ENCODE measurements at regions not wholly inside any gene's neighbourhood (a gene's known extent, or its start where the extent isn't known, plus 50 kb on each side); places are given as distances from the start of the nearest gene placed in this dataset.
A peak's percentile ranks its signal among the peaks of the same experiment; 100 is the strongest.

- no peaks in the 10 kb centered on the region for H4K20me1 ChIP-seq (replicated peaks in 1 of 2; ENCODE audit: control insufficient read depth in 1 of 2, insufficient read depth in 2 of 2, low read length in 2 of 2)
- no peak overlapping the region for H3K4ac ChIP-seq (replicated peaks; ENCODE audit: insufficient read length, low read depth, low read length)
- H2BK12ac ChIP-seq (ENCODE audit: low read depth, low read length): no peak overlapping the region
- H3K14ac ChIP-seq (ENCODE audit: insufficient read length): no peak overlapping the region
- no peak overlapping the region; the same call in 1 of the 2 replicates for H3K18ac ChIP-seq (ENCODE audit: extremely low read depth, low read length)
- no peak overlapping the region for H2AK5ac ChIP-seq (ENCODE audit: low read depth, low read length)
- no peak overlapping the region for H3K23ac ChIP-seq (ENCODE audit: insufficient read length)
- H2BK5ac ChIP-seq (ENCODE audit: low read depth, low read length): no peak overlapping the region
- H4K5ac ChIP-seq (ENCODE audit: insufficient read length, low read depth, low read length): no peak overlapping the region
- H4K91ac ChIP-seq (replicated peaks; ENCODE audit: insufficient read length, low read length): no peak overlapping the region
- no peak for FAIRE-seq
- CTCF ChIA-PET (ENCODE audit: partially characterized antibody): no interaction called here
- no peaks in the 10 kb centered on the region for H3K79me1 ChIP-seq (ENCODE audit: low read depth, low read length)
- no peak overlapping the region for H3K4me3 ChIP-seq (ENCODE audit: extremely low read depth in 1 of 4, insufficient read depth in 2 of 4, low read depth in 3 of 4, low read length in 4 of 4)
- H3K4me2 ChIP-seq (ENCODE audit: insufficient read depth in 1 of 2, low read depth in 2 of 2, low read length in 2 of 2): 0 out of 4 replicates have a peak overlapping the region, but pooled peaks of 1 of the 2 experiments have one; percentile 11
- H3K9ac ChIP-seq (replicated peaks in 1 of 4; ENCODE audit: extremely low read depth in 1 of 4, low read depth in 3 of 4, low read length in 3 of 4): no peak overlapping the region
- no peak overlapping the region for H3K56ac ChIP-seq (replicated peaks; ENCODE audit: insufficient read length, low read depth, low read length)
- DNase-seq (ENCODE audit: low read depth in 1 of 2, low spot score in 2 of 2): no peak
- H3K4me1 ChIP-seq (replicated peaks in 1 of 4; ENCODE audit: control insufficient read depth in 3 of 4, insufficient read depth in 4 of 4, low read length in 3 of 4): no peaks in the 10 kb centered on the region; a peak in 1 of 7 replicates
- no peak overlapping the region for H3K27ac ChIP-seq (ENCODE audit: low read depth, low read length)
- no peaks in the 10 kb centered on the region for H3K23me2 ChIP-seq (ENCODE audit: low read depth, low read length)
- 81% methylated on average over 9 of the region's 9 CpGs; no CpG with 5 or more reads in 1 of the 2 experiments for WGBS, 2 experiments (ENCODE audit: extremely low coverage in 1 of 2, insufficient coverage in 1 of 2, insufficient read length in 1 of 2, insufficient replicate concordance in 2 of 2, low coverage in 1 of 2, low lambda C conversion rate in 2 of 2, missing lambda C conversion rate in 1 of 2)
- H2BK120ac ChIP-seq (replicated peaks; ENCODE audit: low read depth, low read length): no peak overlapping the region
- POLR2A ChIA-PET (ENCODE audit: partially characterized antibody): no interaction called here
- no peaks in the 10 kb centered on the region for H3K27me3 ChIP-seq (replicated peaks in 1 of 4; ENCODE audit: control insufficient read depth in 3 of 4, extremely low read depth in 1 of 4, insufficient read depth in 3 of 4, low read length in 3 of 4)
- no peaks in the 10 kb centered on the region for H3K9me3 ChIP-seq (ENCODE audit: insufficient read depth in 2 of 2, low read depth in 1 of 2, low read length in 1 of 2)
- no peaks in the 10 kb centered on the region for H3K36me3 ChIP-seq (ENCODE audit: control insufficient read depth in 2 of 4, insufficient read depth in 4 of 4, low read length in 3 of 4)
- H2AFZ ChIP-seq (ENCODE audit: low read length): 0 out of 2 replicates have a peak overlapping the region, but pooled peaks have one; percentile 41
- H4K8ac ChIP-seq (ENCODE audit: extremely low read depth, insufficient read depth, low read length): no peak overlapping the region; the same call in 1 of the 2 replicates
- no peak overlapping the region for H2BK20ac ChIP-seq (ENCODE audit: low read length)
- no peak overlapping the region for H2BK15ac ChIP-seq (ENCODE audit: low read length)
- H3K79me2 ChIP-seq (ENCODE audit: control insufficient read depth in 1 of 2, insufficient read depth in 2 of 2, low read length in 2 of 2): no peaks in the 10 kb centered on the region
- no peak for TF ChIP-seq SP1 (IDR thresholded peaks at IDR 0.05; ENCODE audit: low read depth, low read length)
These were observed 364.7 kb downstream of the PCDH7 start for GRCh38 chr4:31084806-31085416.
